Activated naive CD4-positive, alpha-beta T cell treated with anti-CD3 and anti-CD28 coated beads, Interleukin-2, amount 50 U/mL, for 72 hours (primary cell): ENCODE measurements at regions not wholly inside any gene's neighbourhood (a gene's known extent, or its start where the extent isn't known, plus 50 kb on each side); places are given as distances from the start of the nearest gene placed in this dataset.

Experiments used
- ATAC-seq, 2 donors: fragments of 150-1000 bp; cut with Tn5 transposase; 2 replicates each; pipeline ENCODE4 v1.10.0; 2021; ENCODE audit warnings: mild to moderate bottlenecking in 2 of 2, moderate library complexity in 2 of 2
- DNase-seq, 2 donors: peaks; one replicate each; pipeline ENCODE4 v3.0.0; 2021 to 2022; ENCODE audit warnings: low spot score in 2 of 2
- H3K27ac Mint-ChIP-seq, 2 donors: one replicate each; pipeline ENCODE4 v1.8.0; 2022; ENCODE audit warnings: mild to moderate bottlenecking in 2 of 2, mixed read lengths in 2 of 2
- H3K36me3 Mint-ChIP-seq, 2 donors: one replicate each; pipeline ENCODE4 v1.8.0; 2022; ENCODE audit warnings: mixed read lengths in 2 of 2
- H3K9me3 Mint-ChIP-seq, 2 donors: one replicate each; pipeline ENCODE4 v1.8.0; 2022; ENCODE audit warnings: mixed read lengths in 2 of 2

GRCh38 chr6:156507106-156507505 lies 270.1 kb upstream of the ARID1B start:
- ATAC-seq (no peak), DNase-seq (no peak)
- no peaks in the 10 kb centered on the region for H3K9me3 Mint-ChIP-seq
- H3K27ac Mint-ChIP-seq, result no peak overlapping the region
- no peaks in the 10 kb centered on the region for H3K36me3 Mint-ChIP-seq

- no peak overlapping the region for H3K27ac Mint-ChIP-seq
- DNase-seq, result no peak
- no peak for ATAC-seq
- peaks cover 6 to 19% of the 10 kb centered on the region in 2 donors for H3K9me3 Mint-ChIP-seq
- peaks cover 6 to 7% of the 10 kb centered on the region in 2 donors for H3K36me3 Mint-ChIP-seq
These were observed 274.1 kb upstream of the ARID1B start for GRCh38 chr6:156502969-156503504.

DNA sequence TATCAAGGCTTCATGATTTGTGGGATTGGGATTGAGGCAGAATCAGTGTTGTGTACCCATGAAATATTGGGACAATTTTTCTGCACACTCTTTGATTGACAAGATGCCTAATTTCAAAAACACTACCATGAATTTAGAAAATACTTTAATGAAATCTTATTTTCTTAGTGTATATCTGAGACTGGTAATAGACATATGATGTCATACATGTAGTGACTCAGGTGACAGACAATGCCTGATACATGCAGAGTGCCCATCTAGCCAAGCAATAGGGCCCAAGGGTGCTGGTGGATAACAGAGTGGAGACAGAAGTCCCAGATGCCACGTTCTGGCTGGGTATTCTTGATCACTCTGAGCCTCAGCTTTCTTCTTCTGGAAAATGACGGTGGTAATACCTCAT lies 279.6 kb upstream of the ARID1B start:
- DNase-seq (no peak), ATAC-seq (no peak)
- H3K27ac Mint-ChIP-seq, result no peak overlapping the region
- peaks cover 6 to 22% of the 10 kb centered on the region in 2 donors for H3K9me3 Mint-ChIP-seq
- peaks cover 6 to 7% of the 10 kb centered on the region in 2 donors for H3K36me3 Mint-ChIP-seq

GRCh38 chr6:156487877-156488276 lies 289.3 kb upstream of the ARID1B start:
- no peak for DNase-seq
- H3K36me3 Mint-ChIP-seq, result no peaks in the 10 kb centered on the region
- no peaks in the 10 kb centered on the region for H3K9me3 Mint-ChIP-seq
- no peak overlapping the region for H3K27ac Mint-ChIP-seq
- ATAC-seq, result no peak

- H3K9me3 Mint-ChIP-seq, result no peaks in the 10 kb centered on the region
- no peaks in the 10 kb centered on the region for H3K36me3 Mint-ChIP-seq
- ATAC-seq (no peak), DNase-seq (no peak)
- H3K27ac Mint-ChIP-seq, result no peak overlapping the region
These were observed 292.0 kb upstream of the ARID1B start for GRCh38 chr6:156485150-156485549.

DNA sequence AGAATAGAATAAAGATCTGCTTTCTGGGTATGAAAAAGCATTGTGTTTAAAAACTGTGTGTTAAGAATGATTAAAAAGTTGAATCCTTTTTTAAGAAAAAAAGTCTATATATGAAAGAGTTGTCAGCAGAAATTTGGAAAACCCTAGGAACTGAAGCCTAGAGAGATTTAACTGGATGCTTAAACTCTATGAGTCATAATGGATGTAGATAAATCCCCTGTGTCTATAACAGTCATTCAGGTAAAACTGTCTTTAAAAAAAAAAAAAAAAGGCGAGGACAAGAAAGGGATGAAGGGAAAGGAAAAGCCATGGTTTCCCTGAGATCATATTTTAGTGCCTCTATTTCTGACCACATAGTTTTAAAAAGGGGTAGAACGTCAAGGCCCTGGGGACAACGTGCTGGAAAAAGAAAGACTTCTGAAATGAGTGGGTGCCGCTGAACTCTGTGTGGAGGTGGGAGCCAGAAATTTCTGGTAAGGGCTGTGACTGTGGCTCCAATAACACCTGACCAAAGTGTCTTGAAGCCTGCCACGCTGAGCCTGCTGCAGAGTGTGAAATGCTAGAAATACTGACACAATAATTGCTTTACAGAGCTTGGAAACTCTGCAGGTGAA lies 302.6 kb upstream of the ARID1B start:
- Mint-ChIP-seq H3K9me3 (peaks cover 0 to 4% of the 10 kb centered on the region in 2 donors), H3K36me3 (no peaks in the 10 kb centered on the region), H3K27ac (no peak overlapping the region)
- ATAC-seq, result peak; percentile 49 to 85
- DNase-seq, result no peak

DNA sequence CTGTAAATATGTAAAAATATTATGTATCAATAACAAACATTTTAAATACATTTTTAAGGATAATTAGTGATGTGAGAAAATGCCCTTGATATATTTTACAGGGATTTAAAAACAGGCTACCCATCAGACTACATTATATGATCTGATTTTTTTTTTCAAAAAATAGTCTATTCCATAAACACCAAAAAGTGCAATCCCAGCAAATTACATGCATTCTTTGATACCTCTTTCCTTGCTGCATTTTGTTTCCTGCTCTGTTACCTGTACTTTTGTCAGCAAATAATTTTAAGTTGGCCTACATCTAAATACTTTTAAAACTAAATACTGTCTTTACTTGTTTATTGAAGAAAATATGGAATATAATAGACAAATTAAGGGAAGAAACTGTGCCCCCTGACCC lies 306.2 kb upstream of the ARID1B start:
- DNase-seq (no peak), ATAC-seq (no peak)
- Mint-ChIP-seq H3K27ac (no peak overlapping the region), H3K36me3 (no peaks in the 10 kb centered on the region), H3K9me3 (peaks cover 0 to 5% of the 10 kb centered on the region in 2 donors)

- peaks cover 5 to 6% of the 10 kb centered on the region in 2 donors for H3K9me3 Mint-ChIP-seq
- H3K36me3 Mint-ChIP-seq, result peaks cover 0 to 5% of the 10 kb centered on the region in 2 donors
- DNase-seq, result no peak
- H3K27ac Mint-ChIP-seq, result no peak overlapping the region
- no peak for ATAC-seq
These were observed 312.9 kb upstream of the ARID1B start for GRCh38 chr6:156464100-156464878.

- no peak overlapping the region for H3K27ac Mint-ChIP-seq
- peaks cover 0 to 6% of the 10 kb centered on the region in 2 donors for H3K9me3 Mint-ChIP-seq
These were observed 315.5 kb upstream of the ARID1B start for GRCh38 chr6:156461647-156462046.

GRCh38 chr6:156457601-156458000 lies 319.6 kb upstream of the ARID1B start:
- peaks cover 0 to 9% of the 10 kb centered on the region in 2 donors for H3K36me3 Mint-ChIP-seq
- no peak for DNase-seq
- peaks cover 0 to 3% of the 10 kb centered on the region in 2 donors for H3K9me3 Mint-ChIP-seq
- H3K27ac Mint-ChIP-seq, result no peak overlapping the region
- ATAC-seq, result no peak

More at GRCh38 chr6:156461647-156462046, 315.5 kb upstream of the ARID1B start:
- ATAC-seq (no peak), DNase-seq (no peak)
- peaks cover 0 to 5% of the 10 kb centered on the region in 2 donors for H3K36me3 Mint-ChIP-seq

GRCh38 chr6:156455847-156456246 lies 321.3 kb upstream of the ARID1B start:
- no peak overlapping the region for H3K27ac Mint-ChIP-seq

GRCh38 chr6:156454867-156455266 lies 322.3 kb upstream of the ARID1B start:
- Mint-ChIP-seq H3K36me3 (peaks cover 0 to 9% of the 10 kb centered on the region in 2 donors), H3K9me3 (peaks cover 0 to 3% of the 10 kb centered on the region in 2 donors), H3K27ac (no peak overlapping the region)
- DNase-seq, result no peak
- ATAC-seq, result no peak

More at GRCh38 chr6:156455847-156456246, 321.3 kb upstream of the ARID1B start:
- Mint-ChIP-seq H3K36me3 (peaks cover 0 to 9% of the 10 kb centered on the region in 2 donors), H3K9me3 (peaks cover 0 to 3% of the 10 kb centered on the region in 2 donors)
- ATAC-seq (no peak), DNase-seq (no peak)

DNA sequence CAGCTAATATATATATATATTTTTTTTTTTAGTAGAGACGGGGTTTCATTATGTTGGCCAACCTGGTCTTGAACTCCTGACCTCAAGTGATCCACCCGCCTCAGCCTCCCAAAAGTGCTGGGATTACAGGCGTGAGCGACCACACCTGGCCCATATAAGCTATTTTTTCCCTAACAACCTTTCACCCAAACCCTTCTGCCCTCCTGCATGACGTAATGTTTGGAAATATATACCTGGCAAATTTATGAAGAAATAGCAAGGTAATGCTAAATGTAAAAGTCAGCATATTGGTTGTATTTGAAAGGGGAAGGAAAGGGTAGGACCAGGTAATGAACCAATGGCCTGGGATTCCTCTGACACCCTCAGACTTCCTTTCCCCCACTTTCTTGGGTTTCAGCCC lies 325.5 kb upstream of the ARID1B start:
- H3K9me3 Mint-ChIP-seq, result peaks cover 0 to 3% of the 10 kb centered on the region in 2 donors
- peaks cover 0 to 9% of the 10 kb centered on the region in 2 donors for H3K36me3 Mint-ChIP-seq
- DNase-seq (no peak), ATAC-seq (no peak)
- H3K27ac Mint-ChIP-seq, result no peak overlapping the region

DNA sequence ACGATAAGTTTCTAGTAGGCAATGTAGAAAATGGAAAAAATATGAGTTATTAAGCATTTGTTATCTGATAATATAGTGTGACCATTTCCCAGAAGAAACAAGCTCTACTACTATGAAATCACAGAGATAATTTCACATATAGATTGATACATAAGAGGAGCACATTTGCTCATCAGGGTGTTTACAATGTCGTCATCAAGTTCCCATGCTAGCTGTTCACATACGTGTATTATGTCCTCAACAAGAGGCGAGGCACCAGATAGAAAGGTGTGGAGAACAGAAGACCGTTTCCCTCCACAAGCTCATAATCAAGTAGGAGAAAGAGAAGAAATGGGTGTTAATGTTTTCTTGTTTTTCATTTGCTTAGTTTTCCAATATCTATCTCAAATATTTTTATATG lies 326.1 kb upstream of the ARID1B start:
- ATAC-seq (no peak), DNase-seq (no peak)
- H3K9me3 Mint-ChIP-seq, result peaks cover 0 to 3% of the 10 kb centered on the region in 2 donors
- peaks cover 0 to 9% of the 10 kb centered on the region in 2 donors for H3K36me3 Mint-ChIP-seq
- no peak overlapping the region for H3K27ac Mint-ChIP-seq

GRCh38 chr6:156450421-156450820 lies 326.8 kb upstream of the ARID1B start:
- no peak for DNase-seq
- peaks cover 0 to 9% of the 10 kb centered on the region in 2 donors for H3K36me3 Mint-ChIP-seq
- no peak for ATAC-seq
- peaks cover 0 to 3% of the 10 kb centered on the region in 2 donors for H3K9me3 Mint-ChIP-seq
- H3K27ac Mint-ChIP-seq, result no peak overlapping the region

- Mint-ChIP-seq H3K9me3 (peaks cover 0 to 3% of the 10 kb centered on the region in 2 donors), H3K27ac (no peak overlapping the region), H3K36me3 (peaks cover 0 to 9% of the 10 kb centered on the region in 2 donors)
- DNase-seq (no peak), ATAC-seq (no peak)
These were observed 327.6 kb upstream of the ARID1B start for GRCh38 chr6:156449569-156449968.

DNA sequence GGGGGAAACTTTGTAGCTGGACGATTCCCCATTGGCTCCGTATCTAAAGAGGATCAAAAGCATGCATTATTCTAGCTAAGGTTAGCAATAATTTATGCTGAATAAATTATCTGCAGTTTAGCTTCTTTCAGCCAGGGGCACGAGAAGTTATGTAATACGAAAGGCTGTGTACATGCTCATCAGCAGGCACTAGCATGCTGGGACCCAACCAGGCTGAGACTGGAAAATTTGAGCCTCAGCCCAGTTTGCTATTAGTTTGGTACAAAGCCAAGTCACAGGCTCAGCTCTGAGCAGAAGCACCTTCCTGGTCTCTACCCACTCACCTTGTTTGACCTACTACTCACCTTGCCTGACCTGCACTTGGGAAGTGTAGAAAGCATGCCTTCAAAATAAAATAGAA lies 328.1 kb upstream of the ARID1B start:
- ATAC-seq (no peak), DNase-seq (no peak)
- Mint-ChIP-seq H3K27ac (no peak overlapping the region), H3K9me3 (peaks cover 0 to 3% of the 10 kb centered on the region in 2 donors), H3K36me3 (peaks cover 0 to 5% of the 10 kb centered on the region in 2 donors)
